H1 (cell line): ENCODE measurements at regions not wholly inside any gene's neighbourhood (a gene's known extent, or its start where the extent isn't known, plus 50 kb on each side); places are given as distances from the start of the nearest gene placed in this dataset.

Experiments
- CTCF ChIA-PET: fragments of 300-600 bp; sonication (Branson Sonifier 250); formaldehyde crosslinking; loops from one replicate; lab custom pipeline; 2021; ENCODE audit not compliant: partially characterized antibody; lab: Charles Lee
- POLR2A ChIA-PET: fragments of 300-600 bp; sonication (Branson Sonifier 250); formaldehyde crosslinking; loops from one replicate; lab custom pipeline; 2021; ENCODE audit warnings: inconsistent platforms; ENCODE audit not compliant: partially characterized antibody; lab: Charles Lee
- DNase-seq, 2 experiments: peaks; one replicate each; pipeline versions ENCODE4 v3.0.0 to v3.0.0-alpha.2; 2010 to 2022; ENCODE audit warnings: low spot score in 2 of 2, low read depth in 1 of 2, mixed read lengths in 1 of 2
- FAIRE-seq: peaks from 2 replicates; lab custom pipeline; 2011; peaks lifted over from hg19 to GRCh38; lab: Jason Lieb, UNC
- H2AFZ ChIP-seq: 2 replicates; pipeline ENCODE4 v1.8.1; 2012; ENCODE audit warnings: low read length, inconsistent platforms
- H2AK5ac ChIP-seq: 2 replicates; pipeline ENCODE4 v1.6.1; 2013; ENCODE audit warnings: low read depth, low read length
- H2BK120ac ChIP-seq: replicated peaks from 2 replicates; pipeline ENCODE3; 2013; ENCODE audit warnings: low read depth, low read length, inconsistent platforms
- H2BK12ac ChIP-seq: 2 replicates; pipeline ENCODE4 v1.6.1; 2013; ENCODE audit warnings: low read depth, low read length
- H2BK15ac ChIP-seq: 2 replicates; pipeline ENCODE4 v1.6.1; 2013; ENCODE audit warnings: low read length
- H2BK20ac ChIP-seq: 2 replicates; pipeline ENCODE4 v1.6.1; 2013; ENCODE audit warnings: low read length
- H2BK5ac ChIP-seq: 2 replicates; pipeline ENCODE4 v1.6.1; 2013; ENCODE audit warnings: low read depth, low read length
- H3K14ac ChIP-seq: 2 replicates; pipeline ENCODE4 v1.6.1; 2013; ENCODE audit warnings: inconsistent platforms; ENCODE audit not compliant: insufficient read length
- H3K18ac ChIP-seq: 2 replicates; pipeline ENCODE4 v1.6.1; 2013; ENCODE audit warnings: low read length; ENCODE audit errors: extremely low read depth
- H3K23ac ChIP-seq: 2 replicates; pipeline ENCODE4 v1.6.1; 2013; ENCODE audit warnings: inconsistent platforms; ENCODE audit not compliant: insufficient read length
- H3K23me2 ChIP-seq: 2 replicates; pipeline ENCODE4 v1.6.1; 2013; ENCODE audit warnings: low read depth, low read length
- H3K27ac ChIP-seq: 2 replicates; pipeline ENCODE4 v1.6.1; 2011; ENCODE audit warnings: low read depth, low read length, inconsistent platforms
- H3K27me3 ChIP-seq, 4 experiments: replicated peaks in 1 of 4; 1 replicate in 1 of 4; 2 replicates in 3 of 4; pipeline versions ENCODE4 v1.6.1 to v1.8.1; 2011 to 2013; ENCODE audit warnings: low read length in 3 of 4, mild to moderate bottlenecking in 3 of 4, inconsistent platforms in 2 of 4, mixed read lengths in 2 of 4, moderate library complexity in 1 of 4; ENCODE audit not compliant: control insufficient read depth in 3 of 4, insufficient read depth in 3 of 4; ENCODE audit errors: extremely low read depth in 1 of 4
- H3K36me3 ChIP-seq, 4 experiments: 2 replicates each; pipeline versions ENCODE4 v1.6.1 to v1.8.1; 2011 to 2013; ENCODE audit warnings: mild to moderate bottlenecking in 4 of 4, low read length in 3 of 4, moderate library complexity in 2 of 4, control low read depth in 1 of 4, inconsistent platforms in 1 of 4; ENCODE audit not compliant: insufficient read depth in 4 of 4, control insufficient read depth in 2 of 4
- H3K4ac ChIP-seq: replicated peaks from 2 replicates; pipeline ENCODE3; 2013; ENCODE audit warnings: low read length, low read depth, mixed read lengths, inconsistent platforms; ENCODE audit not compliant: insufficient read length
- H3K4me1 ChIP-seq, 4 experiments: replicated peaks in 1 of 4; 1 replicate in 1 of 4; 2 replicates in 3 of 4; pipeline versions ENCODE4 v1.6.1 to v1.8.1; 2011 to 2013; ENCODE audit warnings: low read length in 3 of 4, inconsistent platforms in 2 of 4, mixed read lengths in 1 of 4; ENCODE audit not compliant: insufficient read depth in 4 of 4, control insufficient read depth in 3 of 4
- H3K4me2 ChIP-seq, 2 experiments: 2 replicates each; pipeline versions ENCODE4 v1.6.1 to v1.8.1; 2011 to 2013; ENCODE audit warnings: low read depth in 2 of 2, low read length in 2 of 2, control low read depth in 1 of 2, inconsistent platforms in 1 of 2, mild to moderate bottlenecking in 1 of 2; ENCODE audit not compliant: insufficient read depth in 1 of 2
- H3K4me3 ChIP-seq, 4 experiments: fragments of 200-600, 300-600 bp in 1 of 4; sonication (generic), shearing (Covaris generic), sonication (Bioruptor Twin) in 1 of 4; 2 replicates each; pipeline versions ENCODE4 v1.5.1 to v1.8.1; 2011 to 2016; ENCODE audit warnings: low read length in 4 of 4, low read depth in 3 of 4, control low read depth in 2 of 4, inconsistent platforms in 2 of 4, mild to moderate bottlenecking in 2 of 4, mixed read lengths in 1 of 4, moderate library complexity in 1 of 4; ENCODE audit not compliant: insufficient read depth in 2 of 4; ENCODE audit errors: extremely low read depth in 1 of 4
- H3K56ac ChIP-seq: replicated peaks from 2 replicates; pipeline ENCODE3; 2013; ENCODE audit warnings: low read depth, mild to moderate bottlenecking, mixed read lengths, low read length, inconsistent platforms; ENCODE audit not compliant: insufficient read length
- H3K79me1 ChIP-seq: 2 replicates; pipeline ENCODE4 v1.6.1; 2013; ENCODE audit warnings: low read depth, low read length, control low read depth
- H3K79me2 ChIP-seq, 2 experiments: 2 replicates each; pipeline versions ENCODE4 v1.6.1 to v1.8.1; 2012 to 2013; ENCODE audit warnings: low read length in 2 of 2, mild to moderate bottlenecking in 2 of 2, inconsistent platforms in 1 of 2; ENCODE audit not compliant: insufficient read depth in 2 of 2, control insufficient read depth in 1 of 2
- H3K9ac ChIP-seq, 4 experiments: replicated peaks in 1 of 4; 1 replicate in 1 of 4; 2 replicates in 3 of 4; pipeline versions ENCODE4 v1.6.1 to v1.8.1; 2011 to 2013; ENCODE audit warnings: low read depth in 3 of 4, low read length in 3 of 4, control low read depth in 2 of 4, mild to moderate bottlenecking in 2 of 4, moderate library complexity in 2 of 4, inconsistent platforms in 1 of 4; ENCODE audit errors: extremely low read depth in 1 of 4
- H3K9me3 ChIP-seq, 2 experiments: 2 replicates each; pipeline versions ENCODE4 v1.6.1 to v1.8.1; 2012 to 2013; ENCODE audit warnings: mild to moderate bottlenecking in 2 of 2, moderate library complexity in 2 of 2, control low read depth in 1 of 2, inconsistent platforms in 1 of 2, low read depth in 1 of 2, low read length in 1 of 2, mixed read lengths in 1 of 2; ENCODE audit not compliant: insufficient read depth in 2 of 2
- H4K20me1 ChIP-seq, 2 experiments: replicated peaks in 1 of 2; 2 replicates each; pipeline versions ENCODE3 to v1.8.1; 2011 to 2013; ENCODE audit warnings: inconsistent platforms in 2 of 2, low read length in 2 of 2, mild to moderate bottlenecking in 1 of 2; ENCODE audit not compliant: insufficient read depth in 2 of 2, control insufficient read depth in 1 of 2
- H4K5ac ChIP-seq: 2 replicates; pipeline ENCODE4 v1.6.1; 2013; ENCODE audit warnings: low read length, low read depth, mixed read lengths, inconsistent platforms; ENCODE audit not compliant: insufficient read length
- H4K8ac ChIP-seq: 2 replicates; pipeline ENCODE4 v1.8.0; 2013; ENCODE audit warnings: mild to moderate bottlenecking, moderate library complexity, low read length, inconsistent platforms; ENCODE audit not compliant: insufficient read depth; ENCODE audit errors: extremely low read depth
- H4K91ac ChIP-seq: replicated peaks from 2 replicates; pipeline ENCODE3; 2013; ENCODE audit warnings: low read length, mixed read lengths, inconsistent platforms; ENCODE audit not compliant: insufficient read length
- ASH2L ChIP-seq: fragments of 200-600, 300-600 bp; sonication (generic); IDR thresholded peaks from one replicate; pipeline ENCODE4 v1.7.1; 2017; ENCODE audit warnings: low read length
- CHD1 ChIP-seq: IDR thresholded peaks from 2 replicates; pipeline ENCODE4 v1.6.1; 2012; ENCODE audit warnings: low read depth, low read length, improper control_type of control experiment
- CHD2 ChIP-seq: IDR thresholded peaks from 2 replicates; pipeline ENCODE4 v1.6.1; 2012; ENCODE audit warnings: low read length, improper control_type of control experiment
- CTBP2 ChIP-seq: IDR thresholded peaks from 2 replicates; pipeline ENCODE4 v1.7.0; 2011; ENCODE audit warnings: borderline replicate concordance, mild to moderate bottlenecking, moderate library complexity, mixed read lengths, low read length; ENCODE audit not compliant: insufficient read depth, insufficient read length
- EP300 ChIP-seq, 2 experiments: IDR thresholded peaks; 1 replicate in 1 of 2; 2 replicates in 1 of 2; pipeline ENCODE4 v1.6.1; 2011 to 2012; ENCODE audit warnings: low read depth in 2 of 2, low read length in 2 of 2, mild to moderate bottlenecking in 2 of 2, borderline replicate concordance in 1 of 2, inconsistent platforms in 1 of 2, moderate library complexity in 1 of 2
- HDAC2 ChIP-seq, 2 experiments: fragments of 300-600 bp in 1 of 2; sonication (generic) in 1 of 2; IDR thresholded peaks; 2 replicates each; pipeline ENCODE4 v1.6.1; 2011 to 2012; ENCODE audit warnings: low read depth in 2 of 2, low read length in 2 of 2, mild to moderate bottlenecking in 2 of 2, moderate library complexity in 2 of 2, borderline replicate concordance in 1 of 2, inconsistent platforms in 1 of 2
- HDAC6 ChIP-seq: IDR thresholded peaks from one replicate; pipeline ENCODE4 v1.7.1; 2012; ENCODE audit warnings: low read depth, mild to moderate bottlenecking, inconsistent platforms, low read length, moderate library complexity
- KDM1A ChIP-seq: fragments of 200-600, 300-600 bp; sonication (generic); IDR thresholded peaks from 2 replicates; pipeline ENCODE4 v1.7.1; 2016; ENCODE audit warnings: mild to moderate bottlenecking, low read length, borderline replicate concordance
- SAP30 ChIP-seq: fragments of 300-600 bp; sonication (generic); IDR thresholded peaks from 2 replicates; pipeline ENCODE4 v1.7.1; 2012; ENCODE audit warnings: low read length, moderate library complexity, mild to moderate bottlenecking, inconsistent platforms; ENCODE audit not compliant: insufficient read depth, insufficient replicate concordance
- SIX5 ChIP-seq: IDR thresholded peaks from 2 replicates; pipeline ENCODE4 v1.6.1; 2011; ENCODE audit warnings: mild to moderate bottlenecking, low read depth, low read length
- SP2 ChIP-seq: IDR thresholded peaks from 2 replicates; pipeline ENCODE4 v1.6.1; 2012; ENCODE audit warnings: mild to moderate bottlenecking, low read length, inconsistent platforms
- SP4 ChIP-seq: IDR thresholded peaks from 2 replicates; pipeline ENCODE4 v1.6.1; 2012; ENCODE audit warnings: low read length, inconsistent platforms
- TBP ChIP-seq: IDR thresholded peaks from 2 replicates; pipeline ENCODE4 v1.6.1; 2011; ENCODE audit warnings: low read depth, low read length, improper control_type of control experiment
- WGBS, 2 experiments: shearing (Covaris generic) in 1 of 2; methylation state at CpG; one replicate each; pipeline versions ENCODE4 v1.1.6 to v1.1.7; 2013 to 2015; ENCODE audit warnings: low lambda C conversion rate in 2 of 2, mixed read lengths in 2 of 2, inconsistent platforms in 1 of 2, low coverage in 1 of 2, missing lambda C conversion rate in 1 of 2; ENCODE audit not compliant: insufficient replicate concordance in 2 of 2, insufficient coverage in 1 of 2, insufficient read length in 1 of 2; ENCODE audit errors: extremely low coverage in 1 of 2, missing lambda C conversion rate in 1 of 2; 5-methylcytosine and 5-hydroxymethylcytosine counted together
- TF ChIP-seq, protein P1 (sequence below): IDR thresholded peaks from 2 replicates; pipeline ENCODE4 v1.6.1; 2012; ENCODE audit warnings: inconsistent platforms

DNA sequence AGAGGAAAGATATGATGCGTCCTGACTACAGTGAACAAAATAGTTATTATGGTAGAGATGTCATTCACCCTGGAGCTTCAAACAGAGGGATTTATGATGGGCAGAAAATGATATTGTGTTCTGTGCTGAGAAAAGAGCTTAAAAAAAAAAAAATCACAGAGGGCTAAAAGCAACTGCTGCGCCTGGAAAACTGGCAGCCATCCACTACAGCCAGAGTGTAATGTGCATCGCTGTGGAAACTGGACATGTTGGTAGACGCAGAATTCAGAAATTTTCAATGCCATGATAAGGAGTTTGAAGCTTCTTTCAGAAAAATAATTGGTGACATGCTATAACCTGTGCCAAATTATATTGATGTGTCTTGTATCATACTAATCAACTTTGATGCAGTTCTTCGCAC is 122.9 kb upstream of the SOX11 start:
- Histone ChIP-seq H3K36me3 (no peaks in the 10 kb centered on the region), H2AK5ac (no peak overlapping the region), H3K4ac (no peak overlapping the region), H3K27ac (no peak overlapping the region), H2BK15ac (no peak overlapping the region), H3K4me2 (no peak overlapping the region), H3K14ac (no peak overlapping the region), H3K27me3 (no peaks in the 10 kb centered on the region), H3K79me2 (no peaks in the 10 kb centered on the region), H3K79me1 (no peaks in the 10 kb centered on the region), H3K18ac (no peak overlapping the region), H3K56ac (no peak overlapping the region), H3K23ac (no peak overlapping the region), H3K9ac (no peak overlapping the region), H4K20me1 (no peaks in the 10 kb centered on the region), H2BK12ac (no peak overlapping the region), H3K23me2 (no peaks in the 10 kb centered on the region), H2BK5ac (no peak overlapping the region), H2BK20ac (no peak overlapping the region), H4K8ac (no peak overlapping the region), H3K9me3 (no peaks in the 10 kb centered on the region), H2AFZ (no peak overlapping the region), H3K4me1 (peaks cover 0 to 4% (median 0%) of the 10 kb centered on the region in 4 experiments; a peak in 1 of 7 replicates), H2BK120ac (no peak overlapping the region), H4K5ac (no peak overlapping the region), H4K91ac (no peak overlapping the region), H3K4me3 (no peak overlapping the region)
- POLR2A ChIA-PET, result no interaction called here
- whole genome bisulfite sequencing, 2 experiments, result 93% methylated on average over 5 of the region's 5 CpGs; no CpG with 5 or more reads in 1 of the 2 experiments
- no peak for TF ChIP-seq HDAC6
- no peak for TF ChIP-seq CHD2
- TF ChIP-seq SIX5, result no peak
- no peak for TF ChIP-seq ASH2L
- TF ChIP-seq TBP, result no peak
- no peak for TF ChIP-seq CHD1
- TF ChIP-seq, protein P1, sequence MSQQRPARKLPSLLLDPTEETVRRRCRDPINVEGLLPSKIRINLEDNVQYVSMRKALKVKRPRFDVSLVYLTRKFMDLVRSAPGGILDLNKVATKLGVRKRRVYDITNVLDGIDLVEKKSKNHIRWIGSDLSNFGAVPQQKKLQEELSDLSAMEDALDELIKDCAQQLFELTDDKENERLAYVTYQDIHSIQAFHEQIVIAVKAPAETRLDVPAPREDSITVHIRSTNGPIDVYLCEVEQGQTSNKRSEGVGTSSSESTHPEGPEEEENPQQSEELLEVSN, result no peak
- TF ChIP-seq CTBP2, result no peak
- no peak for TF ChIP-seq EP300 (IDR thresholded peaks at IDR 0.05; ENCODE audit: borderline replicate concordance in 1 of 2, low read depth in 2 of 2, low read length in 2 of 2)
- no peak for TF ChIP-seq SAP30
- no peak for TF ChIP-seq SP4
- TF ChIP-seq SP2, result no peak
- no peak for TF ChIP-seq HDAC2 (IDR thresholded peaks at IDR 0.05; ENCODE audit: borderline replicate concordance in 1 of 2, low read depth in 2 of 2, low read length in 2 of 2)
- no peak for TF ChIP-seq KDM1A
- no peak for FAIRE-seq
- DNase-seq, result no peak
- CTCF ChIA-PET, result interaction anchor here (0.7 to 1.0 kb wide), 3 partner anchors 15 to 201 kb away, joined by 3 to 4 read pairs (median 3); no protein-coding TSS in a partner anchor
